ENCODE measurements at regions not wholly inside any gene's neighbourhood (a gene's known extent, or its start where the extent isn't known, plus 50 kb on each side); places are given as distances from the start of the nearest gene placed in this dataset.
"Not testable (repeated sequence)": the region's sequence is repeated elsewhere in the genome, so short reads cannot be mapped to it uniquely, and the experiment has no call there.

DNA sequence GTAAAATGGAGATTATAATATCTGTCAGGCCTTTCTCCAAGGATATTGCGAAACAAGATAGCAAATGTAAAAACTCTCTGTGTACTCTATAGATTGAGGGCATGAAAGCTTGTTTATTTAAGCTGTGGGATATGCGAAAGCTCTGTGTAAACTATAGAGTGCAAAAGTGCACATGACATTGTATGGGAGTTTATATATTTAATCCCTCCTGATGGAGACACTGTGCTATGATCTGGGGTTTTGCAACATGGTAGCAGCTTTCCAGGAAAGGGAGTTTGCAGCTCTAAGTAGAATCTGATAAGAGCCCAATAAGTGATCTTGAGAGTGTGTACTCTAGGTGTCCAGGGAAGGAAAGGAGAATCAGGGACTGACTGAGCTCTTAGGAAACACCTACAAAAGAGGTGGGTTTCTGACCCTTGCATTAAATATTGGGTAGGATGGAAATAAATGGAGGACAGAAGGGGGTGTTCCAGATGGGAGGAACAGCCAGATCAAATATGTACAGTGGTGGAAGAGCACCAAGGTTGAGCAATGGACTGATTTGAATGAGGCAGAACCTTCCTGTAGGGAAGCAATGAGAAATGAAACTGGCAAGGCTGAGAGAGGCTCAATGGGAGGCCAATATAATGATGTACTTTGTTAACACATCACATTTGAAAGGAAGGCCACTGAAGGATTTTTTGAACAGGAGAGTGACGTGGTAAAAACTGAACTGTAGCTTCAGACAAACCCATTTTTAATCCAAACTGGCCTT lies 450.1 kb downstream of the GJA1 start:
- no peak for DNase-seq

- DNase-seq = no peak
Measured at GRCh38 chr6:121886223-121886830, 450.9 kb downstream of the GJA1 start.

- no peak for DNase-seq
Measured at GRCh38 chr6:121887724-121888123, 452.3 kb downstream of the GJA1 start.

GRCh38 chr6:121890307-121890910 lies 455.0 kb downstream of the GJA1 start:
- DNase-seq = no peak

GRCh38 chr6:121895731-121896130 lies 460.3 kb downstream of the GJA1 start:
- not testable (repeated sequence) for DNase-seq

- no peak for DNase-seq
Measured at GRCh38 chr6:121896363-121896762, 460.9 kb downstream of the GJA1 start.

DNA sequence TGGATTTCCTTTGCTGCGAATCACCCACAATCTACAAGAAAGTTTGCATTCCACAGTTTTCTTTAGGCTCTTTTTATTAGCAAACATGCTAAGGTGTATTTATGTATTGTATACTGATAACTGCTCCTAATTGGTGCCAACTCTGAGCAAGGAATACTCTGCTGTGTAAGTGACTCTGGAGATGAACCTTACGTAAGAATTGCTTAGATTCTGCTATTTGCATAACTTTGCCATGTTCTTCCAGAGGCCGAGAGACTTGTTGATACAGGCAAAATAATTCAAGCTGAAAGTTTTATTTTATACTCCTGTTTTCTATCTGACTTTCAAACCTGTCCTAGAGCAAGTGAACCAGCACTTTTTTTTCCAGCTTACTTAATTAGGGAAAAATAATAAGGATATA lies 461.3 kb downstream of the GJA1 start:
- no peak for DNase-seq

DNA sequence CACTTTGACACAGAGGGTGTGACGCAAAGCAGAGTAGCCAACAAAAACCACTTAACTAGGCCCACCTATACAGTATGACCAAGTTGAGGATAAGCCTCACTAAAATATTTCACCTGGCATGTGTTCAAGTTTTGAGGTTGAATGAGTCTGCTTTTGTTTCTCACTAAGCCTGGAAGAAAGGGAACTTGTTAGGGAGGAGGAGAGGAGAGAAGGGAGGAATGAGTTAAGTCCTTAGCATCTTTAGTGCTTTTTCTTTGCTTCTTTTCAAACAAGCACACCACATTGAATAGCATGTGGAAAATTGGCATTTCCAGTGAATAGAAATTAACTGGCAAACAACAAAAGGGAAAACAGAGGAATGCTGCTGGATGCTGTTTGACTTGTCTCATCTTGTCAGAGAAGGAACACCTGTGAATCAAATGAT lies 461.9 kb downstream of the GJA1 start:
- DNase-seq = no peak

- DNase-seq = no peak
Measured at GRCh38 chr6:121901432-121901831, 466.0 kb downstream of the GJA1 start.

GRCh38 chr6:121904559-121904958 lies 469.1 kb downstream of the GJA1 start:
- no peak for DNase-seq

GRCh38 chr6:121912905-121913304 lies 477.5 kb downstream of the GJA1 start:
- no peak for DNase-seq

GRCh38 chr6:121917263-121917829 lies 481.9 kb downstream of the GJA1 start:
- no peak for DNase-seq

DNA sequence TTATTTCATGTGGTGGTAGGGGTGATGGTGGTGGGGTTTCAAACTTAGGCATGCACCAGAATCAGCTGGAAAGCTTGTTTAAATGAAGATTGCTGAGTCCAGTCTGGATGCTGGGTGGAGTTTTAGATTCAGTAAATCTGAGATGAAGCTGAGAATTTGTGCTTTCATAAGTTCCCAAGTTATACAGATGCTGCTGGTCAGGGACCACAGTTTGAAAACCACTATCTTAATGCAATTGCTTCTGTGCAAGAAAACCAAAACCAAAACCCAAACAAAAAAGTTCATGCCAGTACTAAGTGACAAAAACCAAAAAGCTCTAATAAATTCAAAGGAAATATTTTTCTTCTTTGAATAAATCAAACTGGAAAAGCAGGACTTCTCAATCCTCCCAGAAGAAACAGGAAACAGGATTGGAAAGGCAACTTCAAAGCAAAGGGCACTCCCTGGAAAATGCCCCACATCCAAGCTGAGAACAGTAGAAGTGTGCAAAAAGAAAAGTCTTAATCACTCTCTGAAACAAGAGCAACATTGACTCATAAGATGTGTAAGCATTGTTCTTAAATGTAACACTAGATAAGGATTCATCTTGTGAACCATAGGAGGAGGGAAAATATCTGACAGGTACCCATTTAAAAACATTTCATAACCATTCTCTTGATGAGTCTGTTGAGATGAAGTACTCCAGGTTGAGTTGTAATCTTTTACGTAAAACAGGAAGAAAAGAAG lies 481.5 kb upstream of the HSF2 start:
- no peak for DNase-seq

DNA sequence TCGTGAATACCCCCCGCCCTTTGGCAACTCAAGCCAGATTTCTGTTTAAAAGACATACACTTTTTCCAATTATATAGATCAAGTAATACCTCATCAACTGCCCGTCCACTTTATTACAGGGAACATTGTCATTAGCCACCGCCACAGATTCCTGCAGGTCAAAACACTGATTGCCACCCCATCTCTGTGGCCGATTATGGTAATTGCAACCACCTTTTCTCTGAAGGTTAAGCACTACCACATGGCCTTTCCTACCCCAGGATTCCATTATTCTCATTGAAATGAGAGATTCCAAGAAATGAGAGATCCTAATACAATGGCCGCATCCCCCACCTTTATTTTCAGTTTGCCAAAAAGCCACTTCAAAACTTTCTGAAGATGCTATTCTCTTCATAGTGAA lies 478.8 kb upstream of the HSF2 start:
- no peak for DNase-seq

- no peak for DNase-seq
Measured at GRCh38 chr6:121925024-121925423, 474.4 kb upstream of the HSF2 start.

DNA sequence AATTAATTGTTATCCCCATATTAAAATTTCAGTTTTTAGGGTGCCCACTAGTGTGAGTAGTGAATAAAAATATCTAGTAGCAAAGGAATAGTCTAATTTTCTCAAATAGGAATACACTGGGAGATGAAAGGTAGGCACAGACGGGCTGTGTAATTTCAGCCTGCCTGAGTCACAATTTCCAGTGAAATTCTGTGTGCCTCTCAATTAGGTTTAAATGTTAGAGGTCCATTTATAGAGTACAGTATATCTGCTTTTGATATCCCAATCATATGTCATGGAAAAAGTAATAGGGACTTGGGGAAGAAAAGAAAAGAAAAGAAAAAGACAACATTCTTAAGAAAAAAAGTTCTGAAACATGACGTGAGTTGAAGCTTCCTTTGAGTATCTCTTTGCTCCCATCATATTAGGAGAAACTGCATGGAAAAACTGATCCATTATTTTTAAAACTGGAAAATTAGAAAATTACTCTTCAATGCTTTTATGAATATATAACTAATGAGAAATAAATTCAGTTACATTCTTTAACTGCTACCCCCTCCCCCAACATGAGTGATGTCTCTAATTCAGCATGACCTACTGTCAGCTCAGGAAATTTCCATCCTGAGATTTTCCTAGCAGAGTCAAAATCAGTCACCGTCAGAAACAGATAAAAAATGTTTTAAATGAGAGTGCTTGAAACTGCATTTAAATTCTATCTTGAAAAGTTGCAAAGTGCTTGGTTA lies 473.8 kb upstream of the HSF2 start:
- no peak for DNase-seq

- DNase-seq = no peak
Measured at GRCh38 chr6:121929301-121929700, 470.2 kb upstream of the HSF2 start.

DNA sequence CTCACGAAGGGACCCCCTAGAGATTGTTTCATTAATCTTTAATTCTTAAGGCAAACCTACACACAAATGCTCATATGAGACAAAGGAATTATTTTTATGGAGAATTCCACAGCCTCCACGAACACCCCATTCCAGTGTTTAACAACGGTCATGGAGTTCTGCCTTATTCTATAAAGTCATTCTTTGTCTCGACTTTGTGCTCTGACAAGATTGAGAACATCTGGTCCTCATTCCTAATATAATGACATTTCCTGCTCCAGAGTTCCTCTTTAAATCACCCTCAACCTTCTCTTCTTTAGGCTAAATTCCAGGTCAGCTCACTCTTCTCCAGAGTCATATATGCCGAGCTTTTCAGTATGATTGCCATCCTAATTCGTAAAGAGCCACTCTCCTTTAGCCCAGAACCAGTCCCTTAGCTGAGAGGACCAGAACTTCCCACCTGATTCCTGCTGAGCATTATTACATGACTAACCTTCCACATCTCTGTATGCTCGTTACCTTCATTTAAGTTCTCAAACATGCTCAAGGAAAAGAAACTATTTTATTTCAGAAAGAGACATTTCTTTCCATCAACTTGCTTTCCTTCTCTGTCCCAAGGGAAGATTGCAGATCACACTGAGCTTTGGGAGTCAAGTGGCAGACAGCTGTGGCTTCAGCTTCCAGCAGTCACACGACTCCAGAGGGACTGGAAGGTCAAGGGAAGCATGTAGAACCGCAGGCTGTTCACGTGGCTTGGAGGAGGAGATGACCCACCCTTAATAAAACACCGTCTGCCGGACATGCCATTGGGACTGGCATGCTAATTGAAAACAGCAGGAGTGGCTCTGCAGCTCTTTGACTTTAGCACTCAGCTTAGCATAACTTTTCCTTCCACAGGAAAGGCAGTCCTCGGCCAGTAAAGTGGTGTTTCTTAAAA lies 467.1 kb upstream of the HSF2 start:
- no peak for DNase-seq

- DNase-seq = no peak
Measured at GRCh38 chr6:121934451-121934850, 465.0 kb upstream of the HSF2 start.

DNA sequence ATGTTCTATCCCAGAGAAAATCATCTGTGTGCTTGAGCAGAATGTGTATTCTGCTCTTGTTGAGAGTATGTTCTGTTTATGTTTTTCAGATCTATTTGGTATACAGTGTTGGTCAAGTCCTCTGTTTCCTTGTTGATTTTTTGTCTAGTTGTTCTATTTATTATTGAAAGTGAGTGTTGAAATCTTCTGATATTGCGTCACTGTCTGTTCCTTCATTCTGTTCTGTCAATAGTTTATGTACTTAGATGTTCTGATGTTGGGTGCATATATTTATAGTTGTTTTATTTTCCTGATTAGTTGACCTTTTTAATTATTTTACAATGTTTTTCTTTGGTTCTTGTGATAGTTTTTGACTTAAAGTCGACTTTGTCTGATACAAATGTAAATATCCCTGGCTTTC lies 458.7 kb upstream of the HSF2 start:
- no peak for DNase-seq

DNA sequence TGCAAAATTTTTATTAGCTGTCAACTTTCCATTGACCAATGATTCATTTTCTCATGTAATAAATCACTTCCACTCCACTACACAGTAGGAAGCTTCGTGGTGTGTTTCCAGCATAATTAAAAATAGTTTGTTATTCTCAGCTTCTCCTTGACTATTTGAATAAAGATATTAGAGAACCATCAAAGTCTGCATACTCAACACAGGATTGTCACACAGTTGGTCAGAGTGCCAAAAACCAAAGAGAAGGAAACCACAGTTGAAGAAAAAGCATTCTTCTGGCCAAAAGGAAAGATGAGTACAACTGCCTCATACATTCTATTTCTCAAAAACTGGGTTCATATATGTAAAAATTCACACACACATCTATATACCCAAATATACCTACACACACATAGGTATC lies 455.1 kb upstream of the HSF2 start:
- no peak for DNase-seq

GRCh38 chr6:121951123-121951522 lies 448.3 kb upstream of the HSF2 start:
- no peak for DNase-seq

Data from CD4-positive, alpha-beta T cell treated with Interleukin-10 for 1 hour (primary cell).